ENCODE measurements at regions not wholly inside any gene's neighbourhood (a gene's known extent, or its start where the extent isn't known, plus 50 kb on each side); places are given as distances from the start of the nearest gene placed in this dataset.
A peak's percentile ranks its signal among the peaks of the same experiment; 100 is the strongest.

- ATAC-seq (ENCODE audit: low read depth) (peak; percentile 39), DNase-seq (peak; percentile 32)
- H3K9me3 Mint-ChIP-seq, result no peaks in the 10 kb centered on the region
- H3K4me3 Mint-ChIP-seq, result peak overlapping the region; percentile 47
- no peaks in the 10 kb centered on the region for H3K36me3 Mint-ChIP-seq
- POLR2A ChIA-PET, result no interaction called here
- peaks cover 4% of the 10 kb centered on the region for H3K4me1 Mint-ChIP-seq
- H3K27me3 Mint-ChIP-seq, result peaks cover 72% of the 10 kb centered on the region
- no peak overlapping the region for H3K27ac Mint-ChIP-seq
These were observed 53.4 kb upstream of the FHIP2A start for GRCh38 chr10:114767986-114768821.

GRCh38 chr10:114770009-114770408 is 51.6 kb upstream of the FHIP2A start:
- POLR2A ChIA-PET, result no interaction called here
- H3K27me3 Mint-ChIP-seq, result peaks cover 76% of the 10 kb centered on the region
- no peak overlapping the region for H3K4me3 Mint-ChIP-seq

GRCh38 chr10:114771157-114771556 is 50.4 kb upstream of the FHIP2A start:
- Mint-ChIP-seq H3K4me3 (no peak overlapping the region), H3K27ac (no peak overlapping the region), H3K9me3 (no peaks in the 10 kb centered on the region), H3K36me3 (no peaks in the 10 kb centered on the region), H3K27me3 (peaks cover 77% of the 10 kb centered on the region), H3K4me1 (peaks cover 4% of the 10 kb centered on the region)
- DNase-seq (no peak), ATAC-seq (ENCODE audit: low read depth) (no peak)
- POLR2A ChIA-PET, result no interaction called here

More at GRCh38 chr10:114770009-114770408, 51.6 kb upstream of the FHIP2A start:
- Mint-ChIP-seq H3K27ac (no peak overlapping the region), H3K4me1 (peaks cover 4% of the 10 kb centered on the region), H3K9me3 (no peaks in the 10 kb centered on the region), H3K36me3 (no peaks in the 10 kb centered on the region)
- DNase-seq (no peak), ATAC-seq (ENCODE audit: low read depth) (no peak)

GRCh38 chr10:114771749-114772148 is 49.8 kb upstream of the FHIP2A start:
- DNase-seq, result no peak
- H3K9me3 Mint-ChIP-seq, result no peaks in the 10 kb centered on the region
- POLR2A ChIA-PET, result no interaction called here
- no peak overlapping the region for H3K4me3 Mint-ChIP-seq
- peaks cover 75% of the 10 kb centered on the region for H3K27me3 Mint-ChIP-seq
- no peaks in the 10 kb centered on the region for H3K36me3 Mint-ChIP-seq
- peaks cover 3% of the 10 kb centered on the region for H3K4me1 Mint-ChIP-seq
- no peak overlapping the region for H3K27ac Mint-ChIP-seq
- ATAC-seq (ENCODE audit: low read depth), result no peak

Data from activated naive CD8-positive, alpha-beta T cell treated with anti-CD3 and anti-CD28 coated beads, Interleukin-2, amount 10 ng/mL, durations not matched to agents 7 days and 5 days (primary cell).